ENCODE measurements at regions not wholly inside any gene's neighbourhood (a gene's known extent, or its start where the extent isn't known, plus 50 kb on each side); places are given as distances from the start of the nearest gene placed in this dataset.

DNA sequence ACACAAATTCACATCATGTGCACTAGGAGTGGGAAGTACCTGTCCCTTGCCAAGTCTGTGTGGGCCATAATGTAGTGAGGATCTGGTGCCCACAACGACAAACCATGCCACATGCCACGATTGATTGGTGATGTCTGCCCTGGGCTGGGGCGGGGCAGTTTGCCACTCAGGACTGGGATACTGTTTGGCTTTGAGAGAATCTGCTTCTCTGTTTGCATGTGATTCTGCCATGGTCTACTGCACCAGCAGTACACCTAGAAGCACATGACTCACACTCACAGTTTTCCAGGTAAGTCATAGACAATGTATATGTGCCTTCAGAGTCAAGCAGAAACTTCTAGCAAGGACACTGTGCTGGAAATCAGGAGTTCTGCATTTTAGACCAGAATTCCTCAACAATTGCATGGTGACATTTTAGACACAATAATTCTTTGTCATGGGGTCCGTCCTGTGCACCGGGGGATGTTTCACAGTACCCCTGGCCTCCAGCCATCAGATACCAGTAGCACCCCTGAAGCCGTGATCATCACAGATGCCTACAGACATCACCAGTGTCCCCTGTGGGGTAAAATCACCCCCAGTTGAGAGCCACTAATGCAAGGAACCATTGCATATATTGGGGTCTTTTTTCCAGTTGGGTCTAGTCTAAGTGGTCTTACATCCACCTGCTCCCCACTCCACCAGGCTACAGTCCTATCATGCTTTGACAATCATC is 278.3 kb downstream of the EIPR1 start (continued):
- no peak for TF ChIP-seq NFIC (IDR thresholded peaks at IDR 0.05; ENCODE audit: low read depth, low read length)
- no peak for TF ChIP-seq ZNF217 (IDR thresholded peaks at IDR 0.05)
- TF ChIP-seq TAF1 (IDR thresholded peaks at IDR 0.05; ENCODE audit: borderline replicate concordance, low read depth, low read length) = no peak

GRCh38 chr2:3098231-3098630 is 279.4 kb downstream of the EIPR1 start:
- intact Hi-C loops (cut with micrococcal nuclease; ENCODE audit: unreplicated experiment) = no loop called here
- no peak overlapping the region for H3K27ac ChIP-seq (ENCODE audit: control insufficient read depth, insufficient read depth)
- H3K79me2 ChIP-seq (ENCODE audit: control insufficient read depth, insufficient read depth, low read length) = no peaks in the 10 kb centered on the region
- FAIRE-seq (no peak), ATAC-seq (no peak), DNase-seq (ENCODE audit: low read depth, low spot score) (no peak)
- no peaks in the 10 kb centered on the region for H4K20me1 ChIP-seq (ENCODE audit: control insufficient read depth, insufficient read depth)
- no peak overlapping the region for H3K4me3 ChIP-seq
- H3K27me3 ChIP-seq (replicated peaks in 1 of 2; ENCODE audit: control insufficient read depth in 2 of 2, insufficient read depth in 2 of 2, low read length in 1 of 2) = no peaks in the 10 kb centered on the region; a peak in 1 of 4 replicates
- TF ChIP-seq CEBPZ (IDR thresholded peaks at IDR 0.05; ENCODE audit: low read depth, low read length) (no peak), SP1 (IDR thresholded peaks at IDR 0.05; ENCODE audit: low read depth, low read length) (no peak), NFXL1 (IDR thresholded peaks at IDR 0.05; ENCODE audit: borderline replicate concordance) (no peak), KDM1A (IDR thresholded peaks at IDR 0.05; ENCODE audit: borderline replicate concordance) (no peak), NR2C1 (IDR thresholded peaks at IDR 0.05) (no peak), E4F1 (IDR thresholded peaks at IDR 0.05; ENCODE audit: borderline replicate concordance, partially characterized antibody) (no peak), RUNX3 (IDR thresholded peaks at IDR 0.05; ENCODE audit: low read length) (no peak), HCFC1 (IDR thresholded peaks at IDR 0.05; ENCODE audit: low read length) (no peak), MTA2 (IDR thresholded peaks at IDR 0.05; ENCODE audit: low read depth) (no peak), NR2F1 (conservative IDR thresholded peaks at IDR 0.05) (no peak), YY1 (IDR thresholded peaks at IDR 0.05; ENCODE audit: low read depth, low read length) (no peak), RELA (IDR thresholded peaks at IDR 0.05; ENCODE audit: borderline replicate concordance, partially characterized antibody) (no peak), POLR2AphosphoS2 (IDR thresholded peaks at IDR 0.05; ENCODE audit: low read depth, low read length) (no peak), YBX1 (IDR thresholded peaks at IDR 0.05) (no peak), FOS (IDR thresholded peaks at IDR 0.05; ENCODE audit: borderline replicate concordance, extremely low read depth, insufficient read length) (no peak), TCF7 (IDR thresholded peaks at IDR 0.05; ENCODE audit: borderline replicate concordance) (no peak), TARDBP (IDR thresholded peaks at IDR 0.05; ENCODE audit: borderline replicate concordance) (no peak)
- ChIA-PET POLR2A (no interaction called here), SMC1A (ENCODE audit: uncharacterized antibody, unreplicated experiment) (no interaction called here), RAD21 (ENCODE audit: unreplicated experiment) (no interaction called here), CTCF (no interaction called here)
- WGBS (ENCODE audit: insufficient coverage, insufficient replicate concordance, low lambda C conversion rate, missing lambda C conversion rate) = 0% methylated on average over 2 of the region's 2 CpGs
- H2AFZ ChIP-seq (ENCODE audit: control insufficient read depth, low read depth, low read length) = no peak overlapping the region
- peaks cover 9% of the 10 kb centered on the region; the same call in 1 of the 2 replicates for H3K4me1 ChIP-seq (ENCODE audit: control insufficient read depth, insufficient read depth, low read length)
- no peaks in the 10 kb centered on the region for H3K36me3 ChIP-seq (ENCODE audit: control insufficient read depth in 2 of 2, insufficient read depth in 2 of 2, low read length in 1 of 2)
- no peak overlapping the region for H3K9ac ChIP-seq (ENCODE audit: control insufficient read depth, insufficient read depth, low read length)
- in situ Hi-C loops (cut with MboI) = no loop called here
- no peak overlapping the region for H3K4me2 ChIP-seq (ENCODE audit: control insufficient read depth, insufficient read depth)
- no peaks in the 10 kb centered on the region; the same call in 2 of the 3 replicates for H3K9me3 ChIP-seq (replicated peaks; ENCODE audit: control insufficient read depth, insufficient read depth, low read length)
- BruUV-seq (replicated peaks) = no TSS peak

Measured in GM12878 (cell line).